HG03025 (cell line): ENCODE measurements at regions not wholly inside any gene's neighbourhood (a gene's known extent, or its start where the extent isn't known, plus 50 kb on each side); places are given as distances from the start of the nearest gene placed in this dataset.

Source experiments
- ATAC-seq: cut with Tn5 transposase; IDR thresholded peaks from one replicate; pipeline ENCODE4 v1.9.1; 2021; ENCODE audit warnings: mild to moderate bottlenecking, moderate library complexity; ENCODE audit not compliant: unreplicated experiment, low FRiP score

GRCh38 chrX:39957816-39958566 is 139.8 kb downstream of the BCOR start:
- ATAC-seq = no peak

- no peak for ATAC-seq
These were observed 138.9 kb downstream of the BCOR start for GRCh38 chrX:39958850-39959249.

- ATAC-seq = no peak
These were observed 137.5 kb downstream of the BCOR start for GRCh38 chrX:39960219-39960618.

GRCh38 chrX:39961441-39961840 is 136.3 kb downstream of the BCOR start:
- no peak for ATAC-seq

DNA sequence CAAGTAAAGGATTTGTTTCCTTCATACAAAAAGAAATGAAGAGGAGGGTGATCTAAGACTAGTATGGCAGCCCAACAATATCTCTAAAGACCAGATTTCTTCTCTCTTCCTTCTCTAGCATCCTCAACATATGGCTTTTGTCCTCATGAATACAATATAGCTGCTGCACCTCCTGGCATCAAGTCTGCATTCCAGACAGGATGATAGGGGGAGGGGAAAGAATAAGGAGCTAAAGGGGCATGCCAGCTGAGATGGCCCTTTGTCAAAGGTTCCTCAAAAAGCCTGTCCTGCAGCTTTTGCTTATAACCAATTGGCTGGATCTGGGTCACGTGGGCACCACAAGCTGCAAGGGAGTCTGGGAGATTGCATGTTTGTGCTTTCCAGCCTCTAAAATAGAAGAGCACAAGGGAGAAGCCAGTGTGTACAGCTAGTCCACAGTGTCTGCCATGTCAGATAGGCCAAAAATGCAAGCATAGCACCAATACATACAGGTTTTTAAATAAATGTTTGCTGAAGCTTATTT is 132.6 kb downstream of the BCOR start:
- ATAC-seq = no peak

GRCh38 chrX:39966176-39966575 is 131.6 kb downstream of the BCOR start:
- ATAC-seq = no peak

DNA sequence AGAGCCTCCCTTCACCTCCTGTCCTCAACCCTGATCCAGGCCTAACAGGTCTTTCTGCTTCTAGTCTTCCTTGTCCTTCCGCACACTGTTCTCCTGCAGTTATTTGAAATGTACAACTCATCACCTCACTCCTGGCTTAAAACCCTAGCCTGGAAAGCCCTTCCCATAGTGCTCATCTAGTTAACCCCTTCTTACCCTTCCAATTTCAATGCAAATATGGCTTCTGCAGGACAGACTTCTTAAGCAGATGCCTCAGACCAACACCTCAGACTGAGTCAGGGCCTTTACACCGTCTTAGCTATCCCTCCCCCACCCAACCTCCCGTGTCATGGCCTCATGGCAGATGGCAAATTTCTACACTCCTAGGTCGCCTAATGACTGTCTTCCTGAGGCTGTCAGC is 130.4 kb downstream of the BCOR start:
- ATAC-seq = no peak

- ATAC-seq = no peak
These were observed 128.5 kb downstream of the BCOR start for GRCh38 chrX:39969099-39969818.

DNA sequence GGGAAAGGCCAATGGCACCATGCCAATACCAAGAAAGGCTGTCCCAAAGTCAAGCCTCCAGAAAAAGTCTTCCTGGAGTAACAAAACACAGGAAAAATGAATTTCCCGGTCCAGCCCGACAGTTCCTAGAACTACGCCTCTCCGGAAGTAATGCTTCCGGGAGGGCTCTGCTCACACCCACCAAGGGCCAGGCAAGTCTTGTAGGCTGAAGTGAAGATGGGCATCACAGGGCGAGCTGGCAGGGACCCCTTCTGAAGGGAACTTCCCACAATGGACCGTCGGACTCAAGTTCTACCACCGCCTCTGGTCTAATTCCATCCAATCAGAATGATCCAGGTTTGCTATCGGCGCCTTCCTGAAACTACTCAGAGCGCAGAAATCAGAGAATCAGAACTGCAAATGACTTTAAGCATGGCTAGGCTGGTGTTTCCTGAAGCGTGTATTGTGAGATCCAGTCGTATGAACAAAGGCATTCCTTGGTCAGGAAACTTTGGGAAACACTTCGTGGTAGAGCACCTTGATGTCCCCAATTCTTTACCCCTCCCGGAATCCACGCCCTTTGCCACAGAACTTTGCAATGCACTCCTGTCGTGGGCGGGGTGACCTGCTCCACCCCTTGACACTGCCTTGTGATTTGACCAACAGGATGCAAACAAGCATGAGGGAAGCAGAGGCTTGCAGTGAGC is 127.8 kb downstream of the BCOR start:
- ATAC-seq = no peak

GRCh38 chrX:39971760-39972159 is 126.0 kb downstream of the BCOR start:
- no peak for ATAC-seq

- no peak for ATAC-seq
These were observed 125.4 kb downstream of the BCOR start for GRCh38 chrX:39972340-39972739.

DNA sequence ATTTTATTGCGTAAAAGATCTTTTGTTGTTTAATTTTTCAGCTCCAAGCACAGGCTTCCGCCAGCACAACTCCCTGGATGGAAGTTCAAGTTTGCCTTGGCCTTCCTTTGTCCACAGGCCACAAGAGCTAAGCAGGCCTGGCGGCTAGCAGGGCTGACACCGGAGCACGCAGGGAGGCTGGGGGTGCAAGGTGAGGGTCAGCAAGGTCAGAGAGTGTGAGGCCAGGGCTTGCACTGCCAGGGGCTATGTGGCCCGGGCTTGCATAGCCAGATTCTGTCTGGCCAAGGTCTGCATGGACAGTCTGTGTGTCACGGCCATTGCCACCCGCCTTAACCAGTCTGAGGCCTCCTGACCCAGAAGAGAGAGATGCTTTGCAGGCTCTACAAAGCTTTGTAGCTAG is 123.9 kb downstream of the BCOR start:
- no peak for ATAC-seq

DNA sequence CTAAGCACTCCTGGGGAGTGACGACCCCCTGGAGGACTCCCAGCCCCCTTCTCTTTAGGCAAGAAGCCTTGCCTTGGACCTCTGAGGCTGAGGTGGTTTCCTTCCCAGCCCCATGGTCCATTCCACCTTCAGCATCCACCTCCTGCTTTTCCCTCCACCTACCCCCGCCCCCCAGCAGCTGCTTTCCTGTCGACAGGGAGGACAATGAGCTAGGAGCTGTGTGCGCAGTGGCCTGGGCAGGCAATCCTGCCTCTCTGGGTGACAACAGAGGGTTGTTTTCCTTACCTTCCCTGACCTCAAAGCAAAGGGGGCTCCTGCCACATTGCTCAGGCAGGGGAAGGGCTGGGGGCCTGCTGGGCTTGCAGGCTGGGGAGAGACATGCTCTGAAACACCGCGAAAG is 123.5 kb downstream of the BCOR start:
- no peak for ATAC-seq

GRCh38 chrX:39975101-39975925 is 122.4 kb downstream of the BCOR start:
- ATAC-seq = no peak

DNA sequence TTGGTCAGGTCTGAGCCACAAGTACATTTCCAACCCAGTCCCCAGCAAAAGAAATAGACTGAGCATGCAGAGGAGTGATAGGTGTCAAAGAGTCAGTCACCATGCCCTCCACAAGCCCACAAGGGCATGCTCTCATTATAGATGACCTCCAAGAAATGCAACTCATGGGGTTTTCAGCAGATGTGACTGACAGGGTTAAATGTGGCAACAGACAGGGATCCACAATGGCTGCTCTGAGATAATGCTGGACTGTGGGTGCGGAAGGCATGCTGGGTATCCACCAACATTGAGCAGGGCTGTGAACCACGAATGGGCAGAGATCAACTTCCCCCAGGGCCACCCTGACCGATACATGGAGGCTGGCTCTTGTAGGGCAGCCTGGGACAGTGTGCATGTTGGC is 115.8 kb downstream of the BCOR start:
- ATAC-seq = no peak

GRCh38 chrX:39982948-39983347 is 114.8 kb downstream of the BCOR start:
- ATAC-seq = no peak

GRCh38 chrX:39983715-39984114 is 114.0 kb downstream of the BCOR start:
- ATAC-seq = no peak

- no peak for ATAC-seq
These were observed 113.4 kb downstream of the BCOR start for GRCh38 chrX:39984191-39984956.

- ATAC-seq = no peak
These were observed 112.7 kb downstream of the BCOR start for GRCh38 chrX:39985071-39985470.

DNA sequence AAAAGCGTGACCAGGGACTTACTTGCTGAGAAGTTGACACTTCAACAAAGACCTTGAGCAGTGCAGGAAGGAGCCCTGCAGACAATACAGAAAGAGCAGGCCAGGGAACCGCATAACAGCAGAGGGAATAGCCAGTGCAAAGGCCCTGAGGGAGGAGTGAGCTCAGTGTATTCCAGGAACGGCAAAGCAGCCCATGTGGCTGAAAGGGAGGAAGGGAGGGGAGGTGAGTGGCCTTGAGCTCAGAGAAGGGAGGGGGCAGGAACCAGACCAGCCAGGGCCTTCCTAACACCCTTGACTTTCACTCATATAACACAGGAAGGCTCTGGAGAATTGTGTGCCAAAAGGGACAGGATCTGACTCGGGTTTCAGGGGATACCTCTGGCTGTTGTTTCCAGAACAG is 112.2 kb downstream of the BCOR start:
- no peak for ATAC-seq
